HEK293 (cell line): ENCODE measurements at regions not wholly inside any gene's neighbourhood (a gene's known extent, or its start where the extent isn't known, plus 50 kb on each side); places are given as distances from the start of the nearest gene placed in this dataset.

ENCODE experiments used
- KLF1 ChIP-seq: fragments of 450-650 bp; formaldehyde crosslinking; IDR thresholded peaks from 2 replicates; pipeline ENCODE4 v1.5.1; 2016; ENCODE audit warnings: missing biosample characterization, missing genetic modification characterization
- REST ChIP-seq: fragments of 450-650 bp; formaldehyde crosslinking; IDR thresholded peaks from 2 replicates; pipeline ENCODE4 v1.5.1; 2016; ENCODE audit warnings: missing biosample characterization, missing genetic modification characterization
- ZBTB48 ChIP-seq: fragments of 450-650 bp; formaldehyde crosslinking; IDR thresholded peaks from 2 replicates; pipeline ENCODE4 v1.5.1; 2016; ENCODE audit warnings: missing biosample characterization, missing genetic modification characterization
- ZNF302 ChIP-seq: fragments of 450-650 bp; formaldehyde crosslinking; IDR thresholded peaks from 2 replicates; pipeline ENCODE4 v1.5.1; 2016; ENCODE audit warnings: missing biosample characterization, missing genetic modification characterization, low read depth
- ZNF324 ChIP-seq: fragments of 450-650 bp; formaldehyde crosslinking; IDR thresholded peaks from 2 replicates; pipeline ENCODE4 v1.5.1; 2016; ENCODE audit warnings: missing biosample characterization, missing genetic modification characterization
- ZNF544 ChIP-seq: fragments of 450-650 bp; formaldehyde crosslinking; IDR thresholded peaks from 2 replicates; pipeline ENCODE4 v1.5.0; 2017; ENCODE audit warnings: missing biosample characterization, missing genetic modification characterization
- TF ChIP-seq, protein P1 (sequence below): fragments of 450-650 bp; formaldehyde crosslinking; IDR thresholded peaks from 2 replicates; pipeline ENCODE4 v1.5.1; 2016; ENCODE audit warnings: missing biosample characterization, missing genetic modification characterization
- TF ChIP-seq, protein P2 (sequence below): fragments of 450-650 bp; formaldehyde crosslinking; IDR thresholded peaks from 2 replicates; pipeline ENCODE4 v1.5.1; 2016; ENCODE audit warnings: missing biosample characterization, missing genetic modification characterization
- TF ChIP-seq, protein P3 (sequence below): fragments of 450-650 bp; formaldehyde crosslinking; IDR thresholded peaks from 2 replicates; pipeline ENCODE4 v1.5.1; 2016; ENCODE audit warnings: missing biosample characterization, missing genetic modification characterization, low read depth

DNA sequence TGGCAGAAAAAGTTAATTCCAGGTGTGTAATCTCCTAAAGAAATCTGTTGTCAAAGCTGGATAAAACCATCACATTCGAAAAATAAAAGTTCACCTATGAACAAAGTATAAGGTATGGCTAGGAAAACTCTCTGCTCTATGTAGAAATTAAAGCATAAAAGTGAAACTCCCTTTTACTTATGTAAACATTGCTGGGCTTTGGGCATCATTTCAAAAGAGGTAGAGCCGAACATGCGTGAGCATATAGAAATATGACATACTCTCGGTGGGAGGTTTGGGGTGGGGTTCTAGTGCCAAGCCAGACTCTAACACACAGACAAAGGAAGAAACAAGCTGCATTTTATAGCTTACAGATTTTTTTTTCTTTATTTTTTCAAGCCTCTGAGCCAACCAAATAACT is 306.8 kb upstream of the ATP11B start:
- TF ChIP-seq ZNF302 (tag by site-specific recombination): no peak
- TF ChIP-seq ZNF544: no peak
- TF ChIP-seq REST (tag by site-specific recombination): no peak
- TF ChIP-seq ZBTB48 (tag by site-specific recombination): no peak
- TF ChIP-seq, protein P1, sequence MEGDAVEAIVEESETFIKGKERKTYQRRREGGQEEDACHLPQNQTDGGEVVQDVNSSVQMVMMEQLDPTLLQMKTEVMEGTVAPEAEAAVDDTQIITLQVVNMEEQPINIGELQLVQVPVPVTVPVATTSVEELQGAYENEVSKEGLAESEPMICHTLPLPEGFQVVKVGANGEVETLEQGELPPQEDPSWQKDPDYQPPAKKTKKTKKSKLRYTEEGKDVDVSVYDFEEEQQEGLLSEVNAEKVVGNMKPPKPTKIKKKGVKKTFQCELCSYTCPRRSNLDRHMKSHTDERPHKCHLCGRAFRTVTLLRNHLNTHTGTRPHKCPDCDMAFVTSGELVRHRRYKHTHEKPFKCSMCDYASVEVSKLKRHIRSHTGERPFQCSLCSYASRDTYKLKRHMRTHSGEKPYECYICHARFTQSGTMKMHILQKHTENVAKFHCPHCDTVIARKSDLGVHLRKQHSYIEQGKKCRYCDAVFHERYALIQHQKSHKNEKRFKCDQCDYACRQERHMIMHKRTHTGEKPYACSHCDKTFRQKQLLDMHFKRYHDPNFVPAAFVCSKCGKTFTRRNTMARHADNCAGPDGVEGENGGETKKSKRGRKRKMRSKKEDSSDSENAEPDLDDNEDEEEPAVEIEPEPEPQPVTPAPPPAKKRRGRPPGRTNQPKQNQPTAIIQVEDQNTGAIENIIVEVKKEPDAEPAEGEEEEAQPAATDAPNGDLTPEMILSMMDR (tag by site-specific recombination): no peak
- no peak for TF ChIP-seq KLF1
- TF ChIP-seq, protein P2, sequence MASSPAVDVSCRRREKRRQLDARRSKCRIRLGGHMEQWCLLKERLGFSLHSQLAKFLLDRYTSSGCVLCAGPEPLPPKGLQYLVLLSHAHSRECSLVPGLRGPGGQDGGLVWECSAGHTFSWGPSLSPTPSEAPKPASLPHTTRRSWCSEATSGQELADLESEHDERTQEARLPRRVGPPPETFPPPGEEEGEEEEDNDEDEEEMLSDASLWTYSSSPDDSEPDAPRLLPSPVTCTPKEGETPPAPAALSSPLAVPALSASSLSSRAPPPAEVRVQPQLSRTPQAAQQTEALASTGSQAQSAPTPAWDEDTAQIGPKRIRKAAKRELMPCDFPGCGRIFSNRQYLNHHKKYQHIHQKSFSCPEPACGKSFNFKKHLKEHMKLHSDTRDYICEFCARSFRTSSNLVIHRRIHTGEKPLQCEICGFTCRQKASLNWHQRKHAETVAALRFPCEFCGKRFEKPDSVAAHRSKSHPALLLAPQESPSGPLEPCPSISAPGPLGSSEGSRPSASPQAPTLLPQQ (tag by site-specific recombination): no peak
- TF ChIP-seq ZNF324: no peak
- TF ChIP-seq, protein P3, sequence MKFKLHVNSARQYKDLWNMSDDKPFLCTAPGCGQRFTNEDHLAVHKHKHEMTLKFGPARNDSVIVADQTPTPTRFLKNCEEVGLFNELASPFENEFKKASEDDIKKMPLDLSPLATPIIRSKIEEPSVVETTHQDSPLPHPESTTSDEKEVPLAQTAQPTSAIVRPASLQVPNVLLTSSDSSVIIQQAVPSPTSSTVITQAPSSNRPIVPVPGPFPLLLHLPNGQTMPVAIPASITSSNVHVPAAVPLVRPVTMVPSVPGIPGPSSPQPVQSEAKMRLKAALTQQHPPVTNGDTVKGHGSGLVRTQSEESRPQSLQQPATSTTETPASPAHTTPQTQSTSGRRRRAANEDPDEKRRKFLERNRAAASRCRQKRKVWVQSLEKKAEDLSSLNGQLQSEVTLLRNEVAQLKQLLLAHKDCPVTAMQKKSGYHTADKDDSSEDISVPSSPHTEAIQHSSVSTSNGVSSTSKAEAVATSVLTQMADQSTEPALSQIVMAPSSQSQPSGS: no peak
